Choroid plexus epithelial cell (primary cell): ENCODE measurements at regions not wholly inside any gene's neighbourhood (a gene's known extent, or its start where the extent isn't known, plus 50 kb on each side); places are given as distances from the start of the nearest gene placed in this dataset.
"Not testable (repeated sequence)": the region's sequence is repeated elsewhere in the genome, so short reads cannot be mapped to it uniquely, and the experiment has no call there.

Experiments used
- DNase-seq: peaks from one replicate; pipeline ENCODE4 v3.0.0-alpha.2; 2010; ENCODE audit warnings: low read depth
- H3K4me3 ChIP-seq: 2 replicates; pipeline ENCODE4 v1.5.1; 2011; ENCODE audit warnings: low read depth, mild to moderate bottlenecking, control low read depth, low read length, moderate library complexity
- CTCF ChIP-seq: conservative IDR thresholded peaks from 2 replicates; pipeline ENCODE4 v1.5.1; 2011; ENCODE audit warnings: low read depth, mild to moderate bottlenecking, control low read depth, inconsistent platforms, low read length, moderate library complexity

GRCh38 chr5:18712936-18713485 is 1078.8 kb downstream of the TAF11L14 start:
- no peak for DNase-seq
- no peak for TF ChIP-seq CTCF
- H3K4me3 ChIP-seq: no peak overlapping the region

- no peak overlapping the region for H3K4me3 ChIP-seq
- TF ChIP-seq CTCF: no peak
- no peak for DNase-seq
These were observed 1085.7 kb downstream of the TAF11L14 start for GRCh38 chr5:18720002-18720401.

GRCh38 chr5:18732556-18733479 is 1098.6 kb downstream of the TAF11L14 start:
- H3K4me3 ChIP-seq: no peak overlapping the region
- DNase-seq: no peak
- no peak for TF ChIP-seq CTCF

GRCh38 chr5:18736051-18736398 is 1101.8 kb downstream of the TAF11L14 start:
- H3K4me3 ChIP-seq: no peak overlapping the region
- no peak for DNase-seq
- TF ChIP-seq CTCF: no peak

- not testable (repeated sequence) for DNase-seq, H3K4me3 ChIP-seq
These were observed 1102.5 kb downstream of the TAF11L14 start for GRCh38 chr5:18736736-18737135.

GRCh38 chr5:18740301-18740700 is 1106.0 kb downstream of the TAF11L14 start:
- H3K4me3 ChIP-seq: no peak overlapping the region
- no peak for TF ChIP-seq CTCF
- DNase-seq: no peak

- DNase-seq: no peak
- no peak for TF ChIP-seq CTCF
- H3K4me3 ChIP-seq: no peak overlapping the region
These were observed 1108.6 kb downstream of the TAF11L14 start for GRCh38 chr5:18742830-18743229.
